K562 (cell line): ENCODE measurements at regions not wholly inside any gene's neighbourhood (a gene's known extent, or its start where the extent isn't known, plus 50 kb on each side); places are given as distances from the start of the nearest gene placed in this dataset.

ENCODE experiments used
- ATAC-seq: fragments of 200-7000 bp; cut with Tn5 transposase; 3 replicates; pipeline ENCODE4 v1.9.1; 2020; ENCODE audit warnings: moderate library complexity
- BruUV-seq: library from RNA; stranded (reverse); fragments of 400-500 nt; replicated peaks from 2 replicates; lab custom pipeline; 2021; lab: Mats Ljungman, UMichigan
- CTCF ChIA-PET: fragments of 300-600 bp; formaldehyde crosslinking; extraction: SDS; loops from one replicate; lab custom pipeline; 2021; ENCODE audit warnings: low intra/inter-chr PET ratio; lab: Yijun Ruan, JAX
- POLR2A ChIA-PET: fragments of 300-600, 350-650 bp; sonication (Branson Sonifier 250); formaldehyde crosslinking; extraction: SDS; loops from one replicate; lab custom pipeline; 2021; ENCODE audit warnings: antibody characterized with exemption, inconsistent platforms; lab: Yijun Ruan, JAX
- DNase-seq, 4 experiments: peaks; one replicate each; pipeline versions ENCODE4 v3.0.0 to v3.0.0-alpha.2; 2011 to 2018; ENCODE audit warnings: low spot score in 3 of 4, mixed read lengths in 3 of 4; ENCODE audit errors: extremely low read depth in 1 of 4
- FAIRE-seq: peaks from 2 replicates; lab custom pipeline; 2011; peaks lifted over from hg19 to GRCh38; lab: Jason Lieb, UNC
- H2AFZ ChIP-seq: 2 replicates; pipeline ENCODE4 v1.6.0; 2011; ENCODE audit warnings: low read depth, low read length, control low read depth, inconsistent platforms
- H3K27ac ChIP-seq: fragments of 200-600 bp; 3 replicates; pipeline ENCODE4 v1.8.0; 2011; ENCODE audit warnings: low read depth, mild to moderate bottlenecking, control low read depth, inconsistent platforms, low read length, moderate library complexity, mixed read lengths; ENCODE audit errors: extremely low read depth
- H3K27me3 ChIP-seq, 2 experiments: fragments of 300-600 bp in 1 of 2; 2 replicates in 1 of 2; 3 replicates in 1 of 2; pipeline versions ENCODE4 v1.6.0 to v1.8.0; 2011; ENCODE audit warnings: inconsistent platforms in 2 of 2, low read length in 2 of 2, mild to moderate bottlenecking in 1 of 2, mixed read lengths in 1 of 2, moderate library complexity in 1 of 2; ENCODE audit not compliant: control insufficient read depth in 2 of 2, insufficient read depth in 2 of 2
- H3K36me3 ChIP-seq: fragments of 300-600 bp; 3 replicates; pipeline ENCODE4 v1.8.0; 2011; ENCODE audit warnings: mild to moderate bottlenecking, low read length, inconsistent platforms; ENCODE audit not compliant: control insufficient read depth, insufficient read depth
- H3K4me1 ChIP-seq, 2 experiments: fragments of 200-600 bp in 1 of 2; replicated peaks in 1 of 2; 2 replicates in 1 of 2; 3 replicates in 1 of 2; pipeline versions ENCODE4 v1.5.1 to v1.8.0; 2011; ENCODE audit warnings: inconsistent platforms in 2 of 2, low read length in 2 of 2, mild to moderate bottlenecking in 1 of 2, mixed read lengths in 1 of 2, moderate library complexity in 1 of 2; ENCODE audit not compliant: control insufficient read depth in 2 of 2, insufficient read depth in 2 of 2
- H3K4me2 ChIP-seq: 2 replicates; pipeline ENCODE4 v1.6.1; 2011; ENCODE audit warnings: low read length, control low read depth, inconsistent platforms, mixed read lengths; ENCODE audit not compliant: insufficient read depth
- H3K4me3 ChIP-seq: fragments of 200-600 bp; sonication (generic), shearing (Covaris generic); 2 replicates; pipeline ENCODE4 v1.5.1; 2016; ENCODE audit warnings: control low read depth, inconsistent platforms
- H3K79me2 ChIP-seq: fragments of 200-600 bp; 3 replicates; pipeline ENCODE4 v1.8.0; 2011; ENCODE audit warnings: low read length, inconsistent platforms; ENCODE audit not compliant: control insufficient read depth, insufficient read depth
- H3K9ac ChIP-seq, 2 experiments: 2 replicates each; pipeline versions ENCODE4 v1.6.0 to v1.6.1; 2011; ENCODE audit warnings: low read depth in 2 of 2, low read length in 2 of 2, control low read depth in 1 of 2, inconsistent platforms in 1 of 2, mild to moderate bottlenecking in 1 of 2, mixed read lengths in 1 of 2; ENCODE audit not compliant: insufficient read depth in 1 of 2
- H3K9me1 ChIP-seq: one replicate; pipeline ENCODE4 v1.6.0; 2011; ENCODE audit warnings: inconsistent platforms, mild to moderate bottlenecking, low read length, moderate library complexity; ENCODE audit not compliant: control insufficient read depth, insufficient read depth
- H3K9me3 ChIP-seq: replicated peaks from 2 replicates; pipeline ENCODE4 v1.5.1; 2011; ENCODE audit warnings: low read depth, low read length, inconsistent platforms; ENCODE audit not compliant: control insufficient read depth, insufficient read depth
- H4K20me1 ChIP-seq: replicated peaks from 2 replicates; pipeline ENCODE4 v1.6.1; 2011; ENCODE audit warnings: low read length, inconsistent platforms, mixed read lengths; ENCODE audit not compliant: control insufficient read depth, insufficient read depth
- E2F3 ChIP-seq: fragments of 250-450 bp; sonication (Bioruptor Pico); IDR thresholded peaks from 2 replicates; pipeline ENCODE4 v1.4.0; 2020; ENCODE audit warnings: mild to moderate bottlenecking
- E2F8 ChIP-seq: fragments of 450-650 bp; IDR thresholded peaks from 2 replicates; pipeline ENCODE4 v1.7.1; 2018; ENCODE audit warnings: mild to moderate bottlenecking, low read depth; ENCODE audit not compliant: partially characterized antibody
- FOXP4 ChIP-seq: sonication (generic); formaldehyde crosslinking; IDR thresholded peaks from 2 replicates; pipeline ENCODE4 v1.8.0; 2022; ENCODE audit warnings: mild to moderate bottlenecking, missing genetic modification reagents, borderline replicate concordance
- KAT7 ChIP-seq: sonication (generic); formaldehyde crosslinking; IDR thresholded peaks from 2 replicates; pipeline ENCODE4 v1.8.0; 2022; ENCODE audit warnings: missing genetic modification reagents, mild to moderate bottlenecking, borderline replicate concordance
- POLR2H ChIP-seq: IDR thresholded peaks from 2 replicates; pipeline ENCODE4 v1.6.1; 2016; ENCODE audit warnings: missing genetic modification characterization, low read depth, mild to moderate bottlenecking, control low read depth, missing compliant biosample characterization, moderate library complexity
- RBM25 ChIP-seq: fragments of 200-400 bp; formaldehyde crosslinking; IDR thresholded peaks from 2 replicates; pipeline ENCODE4 v1.6.1; 2018; ENCODE audit warnings: low read length, low read depth, moderate library complexity; ENCODE audit not compliant: severe bottlenecking
- TAF9B ChIP-seq: fragments of 450-650 bp; IDR thresholded peaks from 2 replicates; pipeline ENCODE4 v1.6.1; 2018; ENCODE audit warnings: mild to moderate bottlenecking; ENCODE audit not compliant: partially characterized antibody
- ZFP36 ChIP-seq: fragments of 150-350 bp; IDR thresholded peaks from 2 replicates; pipeline ENCODE4 v1.6.1; 2018; ENCODE audit warnings: low read length, low read depth; ENCODE audit not compliant: partially characterized antibody
- ZNF609 ChIP-seq: sonication (generic); formaldehyde crosslinking; IDR thresholded peaks from 2 replicates; pipeline ENCODE4 v1.8.1; 2023; ENCODE audit warnings: missing genetic modification reagents, mild to moderate bottlenecking, borderline replicate concordance
- ZNF780A ChIP-seq: fragments of 250-450 bp; sonication (Bioruptor Pico); IDR thresholded peaks from 2 replicates; pipeline ENCODE4 v1.5.0; 2021; ENCODE audit warnings: mild to moderate bottlenecking
- ZNF785 ChIP-seq: fragments of 250-450 bp; sonication (Bioruptor Pico); IDR thresholded peaks from 2 replicates; pipeline ENCODE4 v1.4.0; 2020; ENCODE audit warnings: mild to moderate bottlenecking
- ZNF830 ChIP-seq: fragments of 250-450 bp; sonication (Bioruptor Pico); IDR thresholded peaks from 2 replicates; pipeline ENCODE4 v1.5.0; 2021; ENCODE audit warnings: mild to moderate bottlenecking
- in situ Hi-C: fragments of 300-500 bp; cut with MboI; formaldehyde crosslinking; loops from 4 replicates; pipeline ENCODE4 v1.15.0; 2018; ENCODE audit warnings: inconsistent platforms, mixed read lengths
- intact Hi-C: fragments of 100-400 bp; cut with micrococcal nuclease; formaldehyde crosslinking; loops from 2 replicates; pipeline ENCODE4 v1.14.2; 2022

- TF ChIP-seq POLR2H (tag) (no peak), E2F8 (no peak)
Measured at GRCh38 chr2:144776766-144777165, 256.8 kb upstream of the ZEB2 start (continued).

- no peaks in the 10 kb centered on the region for H3K9me1 ChIP-seq
- ATAC-seq = no peak
- intact Hi-C loops = no loop called here
- BruUV-seq = no TSS peak
- ChIA-PET CTCF (interaction anchor here (0.5 kb wide), 1 partner anchor 25 kb away, joined by 3 read pairs; no protein-coding TSS in a partner anchor), POLR2A (interaction anchor here (0.6 kb wide), 1 partner anchor 115 kb away, joined by 3 read pairs; no protein-coding TSS in a partner anchor)
- no peaks in the 10 kb centered on the region; a peak in 1 of 5 replicates for H3K4me1 ChIP-seq
- H4K20me1 ChIP-seq = no peaks in the 10 kb centered on the region
- no peak for FAIRE-seq
- no peak overlapping the region for H3K4me2 ChIP-seq
- DNase-seq = no peak
- H3K36me3 ChIP-seq = no peaks in the 10 kb centered on the region
- no peaks in the 10 kb centered on the region for H3K9me3 ChIP-seq
- H3K79me2 ChIP-seq = no peaks in the 10 kb centered on the region
- H3K27ac ChIP-seq = no peak overlapping the region
- TF ChIP-seq E2F3 (CRISPR knock-in tag) (no peak), ZNF785 (CRISPR knock-in tag) (no peak), ZFP36 (no peak), FOXP4 (no peak), RBM25 (no peak), ZNF780A (CRISPR knock-in tag) (no peak), ZNF609 (CRISPR knock-in tag) (no peak), KAT7 (no peak), ZNF830 (no peak), TAF9B (no peak)
- H3K4me3 ChIP-seq = no peak overlapping the region
- no peak overlapping the region for H3K9ac ChIP-seq
- H2AFZ ChIP-seq = no peak overlapping the region
- in situ Hi-C loops = no loop called here
- no peaks in the 10 kb centered on the region for H3K27me3 ChIP-seq
Measured at GRCh38 chr2:144774809-144775208, 254.9 kb upstream of the ZEB2 start.
